NB4 (cell line): ENCODE measurements at regions not wholly inside any gene's neighbourhood (a gene's known extent, or its start where the extent isn't known, plus 50 kb on each side); places are given as distances from the start of the nearest gene placed in this dataset.

Experiments
- CTCF ChIP-seq: IDR thresholded peaks from one replicate; pipeline ENCODE4 v1.5.1; 2012; ENCODE audit warnings: low read depth, low read length
- MAX ChIP-seq: IDR thresholded peaks from 2 replicates; pipeline ENCODE4 v1.6.1; 2011; ENCODE audit warnings: low read depth, low read length
- MYC ChIP-seq: IDR thresholded peaks from 2 replicates; pipeline ENCODE4 v1.6.1; 2011; ENCODE audit warnings: low read depth, low read length
- POLR2A ChIP-seq: IDR thresholded peaks from 2 replicates; pipeline ENCODE4 v1.6.1; 2011; ENCODE audit warnings: mild to moderate bottlenecking; ENCODE audit not compliant: insufficient read length; ENCODE audit errors: extremely low read depth

GRCh38 chr1:163781146-163781545 is 459.4 kb downstream of the NUF2 start:
- no peak for TF ChIP-seq MYC
- TF ChIP-seq CTCF = no peak
- TF ChIP-seq POLR2A = no peak
- no peak for TF ChIP-seq MAX
